Activated T-cell treated with anti-CD3 and anti-CD28 coated beads, Interleukin-2, amount 50 U/mL, for 1 hour (primary cell): ENCODE measurements at regions not wholly inside any gene's neighbourhood (a gene's known extent, or its start where the extent isn't known, plus 50 kb on each side); places are given as distances from the start of the nearest gene placed in this dataset.
"Not testable (repeated sequence)": the region's sequence is repeated elsewhere in the genome, so short reads cannot be mapped to it uniquely, and the experiment has no call there.

Experiments
- DNase-seq: peaks from one replicate; pipeline ENCODE4 v3.0.0-alpha.2; 2020

DNA sequence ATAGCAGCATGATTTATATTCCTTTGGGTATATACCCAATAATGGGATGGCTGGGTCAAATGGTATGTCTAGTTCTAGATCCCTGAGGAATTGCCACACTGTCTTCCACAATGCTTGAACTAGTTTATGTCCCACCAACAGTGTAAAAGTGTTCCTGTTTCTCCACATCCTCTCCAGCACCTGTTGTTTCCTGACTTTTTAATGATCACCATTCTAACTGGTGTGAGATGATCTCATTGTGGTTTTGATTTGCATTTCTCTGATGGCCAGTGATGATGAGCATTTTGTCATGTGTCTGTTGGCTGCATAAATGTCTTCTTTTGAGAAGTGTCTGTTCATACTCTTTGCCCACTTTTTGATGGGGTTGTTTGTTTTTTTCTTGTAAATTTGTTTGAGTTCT, 54.0 kb upstream of the GPR89A start:
- not testable (repeated sequence) for DNase-seq

- no peak for DNase-seq
Measured at GRCh38 chr1:145545055-145545454, 62.7 kb upstream of the GPR89A start.

DNA sequence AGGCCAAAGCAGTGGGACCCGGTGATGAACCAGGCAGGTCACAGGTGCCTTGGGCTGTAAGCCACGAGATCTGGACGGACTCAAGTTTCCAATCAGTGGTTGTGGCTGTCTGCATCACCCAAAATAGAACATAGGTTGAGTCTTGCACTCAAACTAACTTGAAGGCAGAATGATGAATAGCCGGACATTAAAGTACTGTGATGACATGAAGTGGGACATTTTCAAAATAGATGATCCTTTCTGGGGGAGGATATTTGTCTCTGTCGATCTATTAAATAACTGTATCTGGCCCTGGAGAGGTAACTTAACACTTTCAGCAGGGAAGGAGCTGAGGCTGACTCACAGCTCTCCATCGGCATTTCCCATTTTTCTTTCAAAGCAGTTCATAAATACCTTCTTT, 66.1 kb upstream of the GPR89A start:
- DNase-seq = not testable (repeated sequence)

DNA sequence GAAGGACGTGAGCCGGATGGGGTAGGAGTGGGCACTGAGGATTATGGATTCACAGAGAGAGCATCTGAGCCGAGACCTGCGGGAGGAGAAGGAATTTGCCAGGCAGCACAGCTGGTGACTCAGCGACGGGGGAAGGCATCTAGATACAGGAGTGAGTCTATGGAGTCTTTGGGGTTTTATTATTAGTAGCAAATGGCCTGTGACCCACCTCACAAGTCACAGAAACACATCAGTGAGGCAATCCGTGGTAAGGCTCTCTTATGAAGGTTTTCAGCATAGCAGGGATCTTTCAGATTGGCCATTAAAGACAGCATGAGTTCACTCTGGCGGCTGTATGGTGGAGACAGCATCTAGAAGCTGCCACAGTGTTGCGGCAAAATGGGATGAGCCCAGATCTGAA, 66.5 kb upstream of the GPR89A start:
- DNase-seq = not testable (repeated sequence)

DNA sequence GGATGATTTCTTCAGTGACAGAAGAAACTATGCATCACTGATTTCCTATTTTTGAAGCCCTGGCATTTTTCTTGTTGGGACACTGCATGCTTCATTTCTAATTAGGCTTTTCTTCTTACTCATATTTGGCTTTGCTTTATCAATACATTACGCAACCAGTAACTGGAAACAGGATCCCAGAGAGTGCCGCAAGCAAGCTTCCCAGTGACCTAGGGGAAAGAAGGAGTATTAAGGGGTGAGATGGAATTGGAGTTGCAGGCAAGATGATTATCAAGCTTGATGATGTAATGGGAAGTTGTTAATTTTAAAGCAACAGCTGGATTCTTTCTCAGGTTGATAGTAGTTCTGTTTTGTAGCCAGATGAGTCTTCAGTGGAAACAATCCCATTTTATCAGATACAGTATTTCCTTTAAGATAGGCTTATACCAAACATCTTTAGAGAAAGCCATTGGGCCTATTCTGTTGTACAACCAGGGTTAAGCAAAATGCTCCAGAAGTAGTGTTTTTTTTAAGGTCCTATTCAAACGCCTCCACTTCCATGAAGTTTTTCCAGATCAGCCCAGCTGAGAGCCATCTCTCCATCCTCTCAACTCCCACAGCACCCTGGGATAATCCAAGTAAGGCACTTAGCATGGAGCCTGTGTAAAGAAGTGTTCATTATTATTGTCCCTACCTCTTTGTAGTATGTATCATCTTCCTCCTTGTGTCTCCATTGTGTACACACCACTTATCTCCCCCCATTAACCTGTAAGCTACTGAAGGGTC, 69.5 kb upstream of the GPR89A start:
- not testable (repeated sequence) for DNase-seq

DNA sequence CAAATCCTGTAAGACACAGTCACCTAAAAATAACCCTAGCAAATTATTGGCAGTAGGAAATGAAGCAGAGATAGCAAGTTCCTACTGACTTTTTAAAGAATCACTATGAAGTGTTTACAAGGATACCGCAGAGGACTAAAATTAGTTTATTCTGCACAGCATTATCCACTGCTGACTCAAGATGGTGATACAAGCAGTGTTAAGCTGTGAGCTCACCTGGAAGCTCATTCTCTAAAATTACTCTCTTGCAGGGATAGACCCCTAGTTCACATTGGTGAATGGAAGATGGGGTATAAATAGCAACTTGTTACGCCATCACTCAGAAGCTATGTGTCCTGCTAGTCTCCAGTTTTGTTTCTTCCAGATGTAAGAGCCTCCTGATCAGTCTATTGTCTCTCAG, 70.8 kb upstream of the GPR89A start:
- DNase-seq = not testable (repeated sequence)

GRCh38 chr1:145535461-145535860, 72.3 kb upstream of the GPR89A start:
- DNase-seq = not testable (repeated sequence)

GRCh38 chr1:145528068-145528564, 79.7 kb upstream of the GPR89A start:
- DNase-seq = not testable (repeated sequence)

GRCh38 chr1:145520159-145520558, 87.6 kb upstream of the GPR89A start:
- not testable (repeated sequence) for DNase-seq

- not testable (repeated sequence) for DNase-seq
Measured at GRCh38 chr1:145519302-145519701, 88.5 kb upstream of the GPR89A start.

DNA sequence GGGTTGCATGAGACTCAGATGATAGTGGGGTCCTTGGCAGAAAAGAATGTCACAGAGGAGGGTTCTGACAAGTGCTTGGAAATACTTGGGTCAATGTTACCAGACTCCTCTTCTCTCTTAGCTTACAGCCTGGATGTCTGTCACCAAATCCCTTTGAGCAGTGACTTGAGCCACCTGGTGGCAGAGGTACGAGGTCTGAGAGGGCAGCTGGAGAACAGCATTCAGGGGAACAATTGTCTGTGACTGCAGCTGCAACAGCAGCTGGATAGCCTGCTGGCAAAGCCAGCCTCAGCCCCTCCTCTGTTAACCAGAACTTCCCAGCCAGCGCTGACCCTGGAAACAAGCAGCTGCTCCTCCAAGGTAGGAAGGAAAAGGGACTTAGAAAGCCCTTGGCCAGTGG, 87.6 kb upstream of the NBPF20 start:
- not testable (repeated sequence) for DNase-seq

GRCh38 chr1:145508053-145508452, 82.7 kb upstream of the NBPF20 start:
- not testable (repeated sequence) for DNase-seq

DNA sequence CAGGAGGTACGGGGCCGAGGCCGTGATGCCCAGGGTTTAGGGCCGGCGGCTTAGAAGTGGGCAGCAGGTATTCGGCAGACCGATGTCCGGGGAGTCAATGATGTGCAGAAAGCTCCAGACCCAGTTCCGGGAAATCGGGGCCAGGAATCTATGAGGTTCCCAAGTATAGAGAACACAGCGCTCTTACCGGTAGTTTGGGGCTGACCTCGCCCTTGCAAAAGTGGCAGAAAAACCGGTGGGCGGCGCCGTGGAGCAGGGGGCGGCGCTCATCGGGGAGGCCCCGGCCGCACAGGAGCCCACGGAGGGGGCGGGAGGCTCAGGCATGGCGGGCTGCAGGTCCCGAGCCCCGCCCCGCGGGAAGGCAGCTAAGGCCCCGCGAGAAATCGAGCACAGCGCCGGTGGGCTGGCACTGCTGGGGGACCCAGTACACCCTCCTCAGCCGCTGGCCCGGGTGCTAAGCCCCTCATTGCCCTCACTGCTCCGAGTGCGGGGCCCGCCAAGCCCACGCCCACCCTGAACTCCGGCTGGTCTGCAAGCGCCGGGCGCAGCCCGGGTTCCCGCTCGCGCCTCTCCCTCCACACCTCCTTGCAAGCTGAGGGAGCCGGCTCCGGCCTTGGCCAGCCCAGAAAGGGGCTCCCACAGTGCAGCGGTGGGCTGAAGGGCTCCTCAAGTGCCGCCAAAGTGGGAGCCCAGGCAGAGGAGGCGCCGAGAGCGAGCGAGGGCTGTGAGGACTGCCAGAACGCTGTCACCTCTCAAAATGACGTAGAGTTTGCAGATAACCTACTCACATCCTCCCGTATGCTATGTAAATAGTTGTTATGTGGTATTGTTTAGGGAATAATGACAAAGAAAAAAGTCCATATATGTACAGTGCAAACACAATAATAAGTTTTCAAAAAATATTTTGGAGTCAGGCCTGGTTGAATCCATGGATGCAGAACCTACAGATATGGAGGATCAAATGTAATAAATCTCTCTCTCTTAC, 80.6 kb upstream of the NBPF20 start:
- not testable (repeated sequence) for DNase-seq

- DNase-seq = not testable (repeated sequence)
Measured at GRCh38 chr1:145504834-145505413, 79.5 kb upstream of the NBPF20 start.

- DNase-seq = not testable (repeated sequence)
Measured at GRCh38 chr1:145504310-145504709, 78.9 kb upstream of the NBPF20 start.

- DNase-seq = not testable (repeated sequence)
Measured at GRCh38 chr1:145500251-145500650, 74.8 kb upstream of the NBPF20 start.

DNA sequence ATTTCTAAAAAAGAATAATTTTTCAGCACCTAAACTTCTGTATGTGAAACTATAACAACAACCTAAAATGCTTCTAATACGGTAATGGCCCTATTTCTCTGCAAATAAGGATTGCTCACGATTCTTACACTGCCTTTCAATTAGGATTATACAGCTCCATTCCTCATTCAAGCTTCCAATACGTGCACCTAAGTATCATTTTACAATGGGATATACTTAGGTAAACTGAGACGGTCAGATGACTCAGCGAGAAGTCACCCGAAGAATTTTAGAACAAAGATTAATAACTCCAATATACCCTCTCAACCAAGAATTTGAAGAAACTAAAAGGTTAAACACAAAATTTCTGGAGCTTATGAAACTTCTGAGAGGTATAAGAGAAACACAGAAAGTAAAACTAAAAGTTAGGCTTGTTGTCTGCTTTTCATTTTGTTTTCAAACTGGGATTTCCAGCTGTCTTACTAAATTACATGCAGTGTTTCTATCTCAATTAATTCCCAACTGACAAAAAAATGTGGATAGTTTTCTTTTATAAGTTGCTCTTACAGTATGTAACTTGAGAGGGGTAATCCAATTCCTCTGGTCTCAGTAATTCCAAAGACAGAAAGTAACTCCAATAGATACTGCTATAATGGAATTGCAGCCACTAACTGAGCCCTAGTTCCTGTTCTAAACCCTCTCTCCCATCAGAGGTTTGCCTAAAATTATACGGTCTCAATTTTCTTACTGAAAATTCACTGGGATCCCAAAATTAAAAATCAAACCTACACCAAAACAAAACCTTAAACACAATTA, 69.9 kb upstream of the NBPF20 start:
- DNase-seq = not testable (repeated sequence)

DNA sequence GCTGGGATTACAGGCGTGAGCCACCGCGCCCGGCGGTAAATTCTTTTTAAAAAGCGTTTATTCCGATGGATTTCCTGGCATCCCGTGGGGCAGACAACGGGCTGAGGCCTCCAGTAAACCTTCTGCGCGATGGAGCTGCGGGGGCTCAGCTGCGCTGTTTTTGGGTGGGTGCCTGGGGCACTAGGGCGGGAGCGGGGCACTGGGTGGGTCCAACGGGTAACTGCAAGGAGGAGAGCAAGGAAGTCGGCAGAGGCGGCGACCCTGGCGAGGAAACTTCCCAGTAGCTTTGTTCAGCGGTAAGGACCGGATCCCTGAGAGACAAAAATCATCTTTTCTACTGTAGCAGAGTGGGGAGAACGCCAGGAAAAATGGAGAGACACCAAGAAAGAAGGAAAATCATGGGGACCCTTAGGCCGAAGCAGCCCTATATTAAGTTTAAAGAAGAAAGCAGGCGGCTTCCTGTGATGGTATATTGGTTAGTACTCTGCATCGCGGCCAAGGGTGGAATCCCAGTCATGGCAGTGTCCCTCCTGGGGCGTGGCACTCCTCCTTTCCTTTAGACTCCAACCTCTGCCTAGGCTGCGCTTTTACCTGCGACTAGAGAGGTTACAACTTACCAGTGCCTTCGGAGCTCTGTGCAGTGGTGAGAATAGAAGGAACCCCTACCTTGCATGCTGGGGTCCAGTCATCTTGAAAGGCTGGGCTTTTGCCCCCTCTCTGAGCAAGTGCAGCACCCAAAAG, 63.0 kb upstream of the NBPF20 start:
- not testable (repeated sequence) for DNase-seq

GRCh38 chr1:145487156-145487555, 61.8 kb upstream of the NBPF20 start:
- DNase-seq = peak; percentile 18

- DNase-seq = not testable (repeated sequence)
Measured at GRCh38 chr1:145484257-145484656, 58.9 kb upstream of the NBPF20 start.

- DNase-seq = not testable (repeated sequence)
Measured at GRCh38 chr1:145482214-145482860, 56.9 kb upstream of the NBPF20 start.
